KMS-11 (cell line): ENCODE measurements at regions not wholly inside any gene's neighbourhood (a gene's known extent, or its start where the extent isn't known, plus 50 kb on each side); places are given as distances from the start of the nearest gene placed in this dataset.

Source experiments
- H2AFZ ChIP-seq: fragments of 200-600 bp; sonication (generic); 2 replicates; pipeline ENCODE4 v1.6.1; 2016; ENCODE audit warnings: antibody characterized with exemption, mixed run types, low read depth
- H3K27ac ChIP-seq: fragments of 200-600 bp; sonication (generic); 2 replicates; pipeline ENCODE4 v1.6.1; 2016; ENCODE audit warnings: mild to moderate bottlenecking, mixed run types
- H3K27me3 ChIP-seq: fragments of 200-600 bp; sonication (generic); 2 replicates; pipeline ENCODE4 v1.6.1; 2017; ENCODE audit warnings: mild to moderate bottlenecking, low read depth, mixed run types, moderate library complexity; ENCODE audit not compliant: insufficient read depth
- H3K36me3 ChIP-seq: fragments of 200-600 bp; sonication (generic); 2 replicates; pipeline ENCODE4 v1.6.1; 2017; ENCODE audit warnings: mild to moderate bottlenecking, mixed run types; ENCODE audit not compliant: insufficient read depth
- H3K4me1 ChIP-seq: fragments of 200-600 bp; sonication (generic); 2 replicates; pipeline ENCODE4 v1.6.1; 2016; ENCODE audit warnings: mild to moderate bottlenecking, low read depth, mixed run types; ENCODE audit not compliant: poor library complexity, severe bottlenecking
- H3K4me2 ChIP-seq: fragments of 200-600 bp; sonication (generic); 2 replicates; pipeline ENCODE4 v1.7.0; 2016; ENCODE audit warnings: mild to moderate bottlenecking, mixed run types
- H3K4me3 ChIP-seq: fragments of 200-600 bp; sonication (generic); IDR thresholded peaks from 2 replicates; pipeline ENCODE4 v1.6.1; 2017; ENCODE audit warnings: low read depth, low read length, mixed read lengths; ENCODE audit not compliant: insufficient read depth
- H3K79me2 ChIP-seq: fragments of 200-600 bp; sonication (generic); 2 replicates; pipeline ENCODE4 v1.6.1; 2016; ENCODE audit warnings: low read depth, mixed run types; ENCODE audit not compliant: insufficient read depth
- H3K9ac ChIP-seq: fragments of 200-600 bp; sonication (generic); 2 replicates; pipeline ENCODE4 v1.6.1; 2016; ENCODE audit warnings: mild to moderate bottlenecking, mixed run types
- H4K20me1 ChIP-seq: fragments of 200-600 bp; sonication (generic); 2 replicates; pipeline ENCODE4 v1.6.1; 2016; ENCODE audit warnings: mild to moderate bottlenecking, mixed run types; ENCODE audit not compliant: insufficient read depth
- CTCF ChIP-seq: fragments of 200-600 bp; sonication (generic); conservative IDR thresholded peaks from 2 replicates; pipeline ENCODE4 v1.6.1; 2017; ENCODE audit warnings: low read depth, mild to moderate bottlenecking, antibody characterized with exemption, low read length, moderate library complexity, mixed read lengths

DNA sequence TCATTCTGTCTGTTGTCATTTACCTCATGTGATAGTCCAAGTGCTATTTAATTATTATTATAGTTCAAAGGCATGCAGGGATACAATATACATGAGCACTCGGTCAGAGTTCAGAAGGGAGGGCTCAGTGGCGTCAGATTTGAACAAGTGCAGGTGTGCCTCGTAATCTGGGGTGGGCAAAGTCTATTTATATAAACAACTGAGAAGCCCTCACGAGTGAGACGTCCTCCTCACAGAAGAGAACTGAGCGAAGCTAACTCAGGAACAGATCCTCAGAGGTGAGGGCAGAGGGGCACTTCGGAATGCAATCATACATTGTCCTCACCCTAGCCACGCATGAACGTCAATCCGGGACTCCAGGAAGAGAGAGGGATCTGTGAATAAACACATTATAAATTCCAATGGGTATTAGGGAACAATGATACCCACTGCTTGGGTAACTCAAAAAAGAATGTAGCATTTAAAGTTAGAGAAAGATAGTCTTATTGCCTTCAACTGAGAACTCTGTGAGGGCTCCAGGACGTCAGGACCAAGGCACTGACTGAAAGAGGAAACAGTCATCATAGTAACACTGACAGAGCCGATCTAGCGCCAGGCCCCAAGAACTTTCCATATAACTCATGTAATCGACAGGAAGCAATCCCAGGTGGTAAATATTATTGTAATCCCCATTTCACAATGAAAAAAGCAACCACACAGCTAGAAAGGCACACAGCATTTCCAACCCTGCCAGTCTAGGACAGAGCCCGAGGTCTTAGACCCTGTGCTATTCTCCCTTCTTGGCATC is 127.1 kb upstream of the B3GALT2 start:
- no peaks in the 10 kb centered on the region for H3K27me3 ChIP-seq
- TF ChIP-seq CTCF = no peak
- no peak overlapping the region for H3K4me2 ChIP-seq
- H2AFZ ChIP-seq = no peak overlapping the region
- no peak overlapping the region for H3K4me3 ChIP-seq
- no peak overlapping the region for H3K9ac ChIP-seq
- H3K79me2 ChIP-seq = no peaks in the 10 kb centered on the region
- no peaks in the 10 kb centered on the region for H3K36me3 ChIP-seq
- no peaks in the 10 kb centered on the region for H4K20me1 ChIP-seq
- H3K4me1 ChIP-seq = peaks cover 3% of the 10 kb centered on the region
- H3K27ac ChIP-seq = no peak overlapping the region

- Histone ChIP-seq H3K79me2 (no peaks in the 10 kb centered on the region), H2AFZ (no peak overlapping the region), H3K4me1 (peaks cover 3% of the 10 kb centered on the region), H3K4me3 (no peak overlapping the region), H3K27ac (no peak overlapping the region), H3K27me3 (no peaks in the 10 kb centered on the region), H3K9ac (no peak overlapping the region), H4K20me1 (no peaks in the 10 kb centered on the region), H3K4me2 (no peak overlapping the region), H3K36me3 (no peaks in the 10 kb centered on the region)
- no peak for TF ChIP-seq CTCF
Measured at GRCh38 chr1:193312432-193312831, 126.0 kb upstream of the B3GALT2 start.

DNA sequence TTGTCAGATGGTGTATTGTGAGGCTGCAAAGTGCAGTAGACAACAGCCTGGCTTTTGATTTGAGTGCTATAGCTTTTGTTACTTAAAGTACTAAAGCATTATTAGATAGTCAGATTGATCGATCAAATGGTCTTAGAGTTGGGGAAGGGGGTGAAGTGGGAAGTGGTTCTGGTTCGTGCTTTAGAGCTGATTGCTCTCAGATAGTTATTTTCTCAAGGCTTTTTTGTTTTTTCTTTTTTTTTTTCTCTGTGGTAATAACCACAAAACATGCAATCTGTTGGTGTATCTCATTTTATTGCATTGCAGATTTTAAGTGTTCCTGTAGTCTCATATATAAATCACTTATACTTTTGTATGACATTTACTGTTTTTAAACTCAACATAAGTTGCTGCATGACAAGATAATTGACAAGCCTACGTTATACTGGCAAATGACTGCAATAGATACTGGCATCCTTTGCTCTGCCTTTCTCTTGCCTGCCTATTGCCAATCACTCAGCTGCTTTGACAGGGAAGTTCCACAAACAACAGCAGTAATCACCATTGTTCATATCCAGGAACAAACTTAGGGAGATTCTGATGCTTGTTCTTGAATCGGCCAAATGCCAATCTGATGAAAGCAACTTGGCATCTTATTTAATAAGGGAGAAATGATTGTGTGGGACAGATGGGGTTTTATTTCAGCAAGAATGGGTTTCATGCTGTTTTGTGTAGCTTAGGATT is 125.0 kb upstream of the B3GALT2 start:
- Histone ChIP-seq H3K27ac (no peak overlapping the region), H3K4me1 (peaks cover 3% of the 10 kb centered on the region), H3K4me3 (no peak overlapping the region), H3K4me2 (no peak overlapping the region), H3K27me3 (no peaks in the 10 kb centered on the region), H2AFZ (no peak overlapping the region), H3K9ac (no peak overlapping the region), H4K20me1 (no peaks in the 10 kb centered on the region), H3K79me2 (no peaks in the 10 kb centered on the region), H3K36me3 (no peaks in the 10 kb centered on the region)
- no peak for TF ChIP-seq CTCF

- H3K27me3 ChIP-seq = no peaks in the 10 kb centered on the region
- H3K79me2 ChIP-seq = no peaks in the 10 kb centered on the region
- TF ChIP-seq CTCF = no peak
- H2AFZ ChIP-seq = no peak overlapping the region
- no peak overlapping the region for H3K4me3 ChIP-seq
- H4K20me1 ChIP-seq = no peaks in the 10 kb centered on the region
- H3K36me3 ChIP-seq = no peaks in the 10 kb centered on the region
- H3K4me1 ChIP-seq = peaks cover 11% of the 10 kb centered on the region
- H3K4me2 ChIP-seq = no peak overlapping the region
- H3K9ac ChIP-seq = no peak overlapping the region
- no peak overlapping the region for H3K27ac ChIP-seq
Measured at GRCh38 chr1:193310564-193310963, 124.2 kb upstream of the B3GALT2 start.
